WTC11 (cell line): ENCODE measurements at regions not wholly inside any gene's neighbourhood (a gene's known extent, or its start where the extent isn't known, plus 50 kb on each side); places are given as distances from the start of the nearest gene placed in this dataset.

ENCODE experiments used
- ATF2 ChIP-seq: sonication (generic); formaldehyde crosslinking; IDR thresholded peaks from 2 replicates; pipeline ENCODE4 v1.8.1; 2022; ENCODE audit warnings: low read depth, missing genetic modification reagents, borderline replicate concordance
- CTCF ChIP-seq: fragments of 200-600 bp; IDR thresholded peaks from 2 replicates; pipeline ENCODE4 v1.8.0; 2022; ENCODE audit warnings: antibody characterized with exemption
- GABPB1 ChIP-seq: sonication (generic); formaldehyde crosslinking; IDR thresholded peaks from 2 replicates; pipeline ENCODE4 v1.8.1; 2023; ENCODE audit warnings: mild to moderate bottlenecking, missing genetic modification reagents
- SP1 ChIP-seq: sonication (generic); formaldehyde crosslinking; conservative IDR thresholded peaks from 2 replicates; pipeline ENCODE4 v1.8.1; 2022; ENCODE audit warnings: missing genetic modification reagents
- TEAD4 ChIP-seq: sonication (generic); formaldehyde crosslinking; IDR thresholded peaks from 2 replicates; pipeline ENCODE4 v1.8.0; 2022; ENCODE audit warnings: mild to moderate bottlenecking, missing genetic modification reagents
- ZNF121 ChIP-seq: sonication (generic); formaldehyde crosslinking; IDR thresholded peaks from 2 replicates; pipeline ENCODE4 v1.8.0; 2023; ENCODE audit warnings: missing genetic modification reagents
- ZNF281 ChIP-seq: sonication (generic); formaldehyde crosslinking; IDR thresholded peaks from 2 replicates; pipeline ENCODE4 v1.8.0; 2023; ENCODE audit warnings: mild to moderate bottlenecking, missing genetic modification reagents
- TF ChIP-seq, protein P1 (sequence below): fragments of 250-450 bp; sonication (Bioruptor Pico); IDR thresholded peaks from 2 replicates; pipeline ENCODE4 v1.8.0; 2021; ENCODE audit warnings: mild to moderate bottlenecking

GRCh38 chr6:149229096-149229495 lies 88.4 kb upstream of the TAB2 start:
- TF ChIP-seq ZNF121 (CRISPR knock-in tag) (no peak), ATF2 (CRISPR knock-in tag) (no peak), CTCF (no peak), TEAD4 (CRISPR knock-in tag) (no peak), SP1 (CRISPR knock-in tag) (no peak), ZNF281 (no peak), GABPB1 (CRISPR knock-in tag) (no peak)
- TF ChIP-seq, protein P1, sequence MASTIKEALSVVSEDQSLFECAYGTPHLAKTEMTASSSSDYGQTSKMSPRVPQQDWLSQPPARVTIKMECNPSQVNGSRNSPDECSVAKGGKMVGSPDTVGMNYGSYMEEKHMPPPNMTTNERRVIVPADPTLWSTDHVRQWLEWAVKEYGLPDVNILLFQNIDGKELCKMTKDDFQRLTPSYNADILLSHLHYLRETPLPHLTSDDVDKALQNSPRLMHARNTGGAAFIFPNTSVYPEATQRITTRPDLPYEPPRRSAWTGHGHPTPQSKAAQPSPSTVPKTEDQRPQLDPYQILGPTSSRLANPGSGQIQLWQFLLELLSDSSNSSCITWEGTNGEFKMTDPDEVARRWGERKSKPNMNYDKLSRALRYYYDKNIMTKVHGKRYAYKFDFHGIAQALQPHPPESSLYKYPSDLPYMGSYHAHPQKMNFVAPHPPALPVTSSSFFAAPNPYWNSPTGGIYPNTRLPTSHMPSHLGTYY = no peak
